ENCODE measurements at regions not wholly inside any gene's neighbourhood (a gene's known extent, or its start where the extent isn't known, plus 50 kb on each side); places are given as distances from the start of the nearest gene placed in this dataset.
A peak's percentile ranks its signal among the peaks of the same experiment; 100 is the strongest.

DNA sequence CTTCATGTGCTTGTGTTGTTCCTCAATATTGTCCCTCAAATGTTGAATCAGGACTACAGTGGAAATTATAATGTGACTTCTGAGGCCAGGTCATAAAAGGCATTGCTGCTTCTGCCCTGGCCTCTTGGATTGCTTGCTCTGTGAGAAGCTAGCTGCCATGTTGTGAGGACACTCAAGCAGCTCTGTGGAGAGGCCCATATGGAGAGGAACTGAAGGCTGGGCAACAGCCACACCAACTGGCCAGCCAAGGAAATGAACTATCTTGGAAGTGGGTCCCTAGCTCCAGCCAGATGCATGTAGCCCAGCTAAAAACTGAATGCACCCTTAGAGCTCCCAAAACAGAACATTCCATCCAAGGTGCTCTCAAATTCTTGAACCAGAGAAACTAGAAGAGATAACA, 282.6 kb downstream of the BMP7 start:
- peaks cover 3% of the 10 kb centered on the region for H3K27me3 ChIP-seq (ENCODE audit: control insufficient read depth, insufficient read depth, low read length)
- no peaks in the 10 kb centered on the region for H3K36me3 ChIP-seq (ENCODE audit: control insufficient read depth, insufficient read depth, low read length)
- ChIA-PET CTCF (interaction anchor here (0.7 to 1.9 kb wide), 4 partner anchors 10 to 434 kb away, joined by 3 to 8 read pairs (median 6); no protein-coding TSS in a partner anchor), POLR2A (no interaction called here)
- no peak for DNase-seq (ENCODE audit: low read depth)
- no peak overlapping the region for H3K4me3 ChIP-seq (ENCODE audit: low read depth, low read length)
- TF ChIP-seq, protein P1, sequence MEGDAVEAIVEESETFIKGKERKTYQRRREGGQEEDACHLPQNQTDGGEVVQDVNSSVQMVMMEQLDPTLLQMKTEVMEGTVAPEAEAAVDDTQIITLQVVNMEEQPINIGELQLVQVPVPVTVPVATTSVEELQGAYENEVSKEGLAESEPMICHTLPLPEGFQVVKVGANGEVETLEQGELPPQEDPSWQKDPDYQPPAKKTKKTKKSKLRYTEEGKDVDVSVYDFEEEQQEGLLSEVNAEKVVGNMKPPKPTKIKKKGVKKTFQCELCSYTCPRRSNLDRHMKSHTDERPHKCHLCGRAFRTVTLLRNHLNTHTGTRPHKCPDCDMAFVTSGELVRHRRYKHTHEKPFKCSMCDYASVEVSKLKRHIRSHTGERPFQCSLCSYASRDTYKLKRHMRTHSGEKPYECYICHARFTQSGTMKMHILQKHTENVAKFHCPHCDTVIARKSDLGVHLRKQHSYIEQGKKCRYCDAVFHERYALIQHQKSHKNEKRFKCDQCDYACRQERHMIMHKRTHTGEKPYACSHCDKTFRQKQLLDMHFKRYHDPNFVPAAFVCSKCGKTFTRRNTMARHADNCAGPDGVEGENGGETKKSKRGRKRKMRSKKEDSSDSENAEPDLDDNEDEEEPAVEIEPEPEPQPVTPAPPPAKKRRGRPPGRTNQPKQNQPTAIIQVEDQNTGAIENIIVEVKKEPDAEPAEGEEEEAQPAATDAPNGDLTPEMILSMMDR (IDR thresholded peaks at IDR 0.05; ENCODE audit: insufficient read depth, low read depth, low read length), result no peak

DNA sequence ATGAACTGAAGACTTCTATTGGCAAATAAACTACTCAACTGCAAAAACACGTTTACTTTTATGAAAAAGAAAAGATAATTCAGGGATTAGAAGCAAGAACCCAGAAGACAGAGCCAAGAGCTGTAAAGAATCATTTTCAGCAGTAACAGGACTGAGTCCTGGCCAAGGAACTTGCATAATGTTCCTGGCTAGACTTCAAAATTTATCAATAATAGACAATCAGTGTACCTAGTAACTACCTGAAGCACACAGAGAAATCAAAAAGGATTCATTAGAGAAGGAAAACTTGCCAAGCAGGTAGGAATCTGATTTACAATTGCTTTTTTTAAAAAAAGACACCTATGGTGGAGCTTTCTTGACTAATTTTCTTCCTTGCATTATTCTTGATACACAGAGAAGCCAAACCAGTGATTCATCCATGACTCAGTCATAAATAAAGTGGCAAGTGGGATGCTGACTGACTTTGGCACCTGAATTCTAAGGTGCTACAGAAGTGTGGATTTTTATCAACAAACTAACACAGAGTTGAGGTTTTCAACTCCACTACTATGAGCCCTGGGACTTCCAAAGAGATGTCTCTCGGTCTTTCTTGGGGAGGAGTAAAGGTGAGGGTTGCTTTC, 281.3 kb downstream of the BMP7 start:
- Histone ChIP-seq H3K27me3 (ENCODE audit: control insufficient read depth, insufficient read depth, low read length) (peaks cover 3% of the 10 kb centered on the region), H3K36me3 (ENCODE audit: control insufficient read depth, insufficient read depth, low read length) (no peaks in the 10 kb centered on the region), H3K4me3 (ENCODE audit: low read depth, low read length) (no peak overlapping the region)
- CTCF ChIA-PET, result interaction anchor here (1.5 kb wide), 1 partner anchor 433 kb away, joined by 5 read pairs; no protein-coding TSS in a partner anchor
- POLR2A ChIA-PET, result interaction anchor here (0.6 kb wide), 1 partner anchor 44 kb away, joined by 4 read pairs; no protein-coding TSS in a partner anchor
- no peak for DNase-seq (ENCODE audit: low read depth)
- TF ChIP-seq, protein P1 (IDR thresholded peaks at IDR 0.05; ENCODE audit: insufficient read depth, low read depth, low read length), result no peak

DNA sequence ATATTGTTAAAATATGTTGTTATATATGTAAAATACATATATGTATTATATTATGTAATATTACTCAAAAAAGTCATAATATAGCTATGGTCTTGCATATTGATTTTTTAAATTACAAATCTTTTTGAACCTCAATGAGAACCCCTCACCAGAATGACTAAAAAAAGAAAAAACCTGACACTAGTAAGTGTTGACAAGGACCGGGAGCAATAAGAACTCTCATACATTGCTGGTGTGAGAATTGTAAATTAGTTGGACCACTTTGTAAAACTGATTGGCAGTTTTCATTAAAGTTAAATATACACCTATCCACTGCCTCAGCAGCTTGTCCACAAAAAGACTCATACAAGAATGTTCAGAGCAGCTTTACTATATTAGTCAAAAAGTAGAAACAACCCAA, 280.0 kb downstream of the BMP7 start:
- CTCF ChIA-PET, result interaction anchor here (1.1 to 1.7 kb wide), 3 partner anchors 12 to 435 kb away, joined by 3 to 5 read pairs (median 4); no protein-coding TSS in a partner anchor
- Histone ChIP-seq H3K36me3 (ENCODE audit: control insufficient read depth, insufficient read depth, low read length) (no peaks in the 10 kb centered on the region), H3K4me3 (ENCODE audit: low read depth, low read length) (no peak overlapping the region), H3K27me3 (ENCODE audit: control insufficient read depth, insufficient read depth, low read length) (0 out of 2 replicates have a peak, but pooled peaks cover 2% of the 10 kb centered on the region)
- POLR2A ChIA-PET, result no interaction called here
- DNase-seq (ENCODE audit: low read depth), result no peak
- TF ChIP-seq, protein P1 (IDR thresholded peaks at IDR 0.05; ENCODE audit: insufficient read depth, low read depth, low read length), result no peak

DNA sequence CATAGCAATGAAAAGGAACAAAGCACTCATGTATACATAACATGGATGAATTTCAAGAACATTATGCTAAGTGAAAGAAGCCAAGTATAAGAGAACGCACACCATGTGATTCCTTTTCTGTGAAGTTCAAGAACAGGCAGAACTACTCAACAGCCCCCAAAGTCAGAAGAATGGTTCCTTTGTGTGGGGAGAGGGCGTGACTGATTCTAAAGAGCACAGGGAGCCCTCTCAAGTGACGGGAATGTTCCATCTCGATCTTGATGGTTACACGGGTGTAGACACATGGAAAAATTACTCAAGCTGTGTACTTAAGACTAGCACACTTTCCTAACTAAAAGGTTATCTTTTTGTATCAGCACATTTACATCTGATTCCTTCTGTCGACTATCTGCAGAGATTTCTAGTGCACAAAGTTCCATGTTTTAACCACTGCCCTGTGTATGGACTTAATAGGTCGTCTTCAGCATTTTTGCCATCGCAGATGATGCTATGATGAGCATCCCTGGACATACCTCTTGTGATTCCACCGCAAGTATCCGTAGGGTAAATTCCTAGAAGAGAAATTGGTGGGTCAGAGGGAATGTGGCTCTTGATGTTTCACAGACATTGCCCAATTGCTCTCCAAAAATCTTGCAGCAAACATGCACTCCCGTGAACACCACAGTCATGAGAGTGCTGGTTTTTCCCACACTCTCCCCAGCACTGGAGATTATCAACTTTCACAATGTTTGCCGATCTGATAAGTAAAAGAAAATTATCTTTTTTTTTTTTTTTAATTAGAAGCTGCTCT, 279.3 kb downstream of the BMP7 start:
- no peaks in the 10 kb centered on the region for H3K36me3 ChIP-seq (ENCODE audit: control insufficient read depth, insufficient read depth, low read length)
- TF ChIP-seq, protein P1 (IDR thresholded peaks at IDR 0.05; ENCODE audit: insufficient read depth, low read depth, low read length), result no peak
- peak; percentile 17 for DNase-seq (ENCODE audit: low read depth)
- CTCF ChIA-PET, result interaction anchor here (1.1 to 1.7 kb wide), 3 partner anchors 9 to 357 kb away, joined by 3 to 4 read pairs (median 4); no protein-coding TSS in a partner anchor
- POLR2A ChIA-PET, result no interaction called here
- no peak overlapping the region for H3K4me3 ChIP-seq (ENCODE audit: low read depth, low read length)
- H3K27me3 ChIP-seq (ENCODE audit: control insufficient read depth, insufficient read depth, low read length), result 0 out of 2 replicates have a peak, but pooled peaks cover 2% of the 10 kb centered on the region

DNA sequence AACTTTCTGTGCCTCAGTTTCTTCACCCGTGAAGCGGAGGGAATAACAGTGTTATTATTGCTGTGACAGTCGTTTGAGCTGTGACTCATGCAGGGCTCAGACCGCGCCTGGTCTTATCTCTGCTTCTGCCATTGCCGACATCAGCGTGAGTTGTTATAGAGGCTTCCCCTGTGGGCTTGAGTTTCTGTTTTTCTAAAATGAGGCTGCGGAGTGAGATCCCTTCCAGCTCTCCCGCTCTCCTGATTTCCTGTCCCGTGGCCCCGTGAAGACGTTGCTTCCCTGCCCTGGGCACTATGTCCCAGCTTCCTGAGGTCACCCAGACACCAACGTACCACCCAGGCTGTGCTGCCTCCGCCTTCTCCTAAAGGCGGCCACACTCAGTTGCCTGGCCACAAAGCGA, 278.5 kb downstream of the BMP7 start:
- ChIA-PET POLR2A (interaction anchor here (0.6 kb wide), 1 partner anchor 52 kb away, joined by 3 read pairs; no protein-coding TSS in a partner anchor), CTCF (interaction anchor here (1.3 kb wide), 1 partner anchor 10 kb away, joined by 4 read pairs; no protein-coding TSS in a partner anchor)
- H3K27me3 ChIP-seq (ENCODE audit: control insufficient read depth, insufficient read depth, low read length), result 0 out of 2 replicates have a peak, but pooled peaks cover 2% of the 10 kb centered on the region
- no peaks in the 10 kb centered on the region for H3K36me3 ChIP-seq (ENCODE audit: control insufficient read depth, insufficient read depth, low read length)
- DNase-seq (ENCODE audit: low read depth), result no peak
- TF ChIP-seq, protein P1 (IDR thresholded peaks at IDR 0.05; ENCODE audit: insufficient read depth, low read depth, low read length), result no peak
- no peak overlapping the region for H3K4me3 ChIP-seq (ENCODE audit: low read depth, low read length)
